Nephron (organoid): ENCODE measurements at regions not wholly inside any gene's neighbourhood (a gene's known extent, or its start where the extent isn't known, plus 50 kb on each side); places are given as distances from the start of the nearest gene placed in this dataset.
"Not testable (repeated sequence)": the region's sequence is repeated elsewhere in the genome, so short reads cannot be mapped to it uniquely, and the experiment has no call there.

ENCODE experiments used
- H3K27ac Mint-ChIP-seq, 3 experiments: 2 replicates each; pipeline ENCODE4 v1.8.0; 2020; ENCODE audit warnings: mixed read lengths in 3 of 3, mild to moderate bottlenecking in 2 of 3, moderate library complexity in 1 of 3
- H3K27me3 Mint-ChIP-seq: 2 replicates; pipeline ENCODE4 v1.8.0; 2021; ENCODE audit warnings: low read depth, mild to moderate bottlenecking, moderate library complexity, mixed read lengths
- H3K36me3 Mint-ChIP-seq: 2 replicates; pipeline ENCODE4 v1.8.0; 2020; ENCODE audit warnings: low read depth, mixed read lengths
- H3K4me1 Mint-ChIP-seq: 2 replicates; pipeline ENCODE4 v1.8.0; 2020; ENCODE audit warnings: mixed read lengths
- H3K4me3 Mint-ChIP-seq, 3 experiments: 2 replicates each; pipeline ENCODE4 v1.8.0; 2020; ENCODE audit warnings: mild to moderate bottlenecking in 3 of 3, mixed read lengths in 3 of 3, moderate library complexity in 2 of 3
- H3K9me3 Mint-ChIP-seq: 2 replicates; pipeline ENCODE4 v1.8.0; 2020; ENCODE audit warnings: mixed read lengths
- TF ChIP-seq, protein P1 (sequence below), 3 experiments: fragments of 200-600 bp; sonication (generic); IDR thresholded peaks; one replicate each; pipeline ENCODE4 v1.5.0; 2021; ENCODE audit warnings: antibody characterized with exemption in 3 of 3; ENCODE audit not compliant: unreplicated experiment in 3 of 3

- Mint-ChIP-seq H3K27ac (peak overlapping the region in 2 of 3 experiments; percentile 92 to 95), H3K9me3 (no peaks in the 10 kb centered on the region), H3K4me1 (peaks cover 69% of the 10 kb centered on the region), H3K4me3 (no peak overlapping the region), H3K27me3 (peaks cover 19% of the 10 kb centered on the region), H3K36me3 (no peaks in the 10 kb centered on the region)
- TF ChIP-seq, protein P1, sequence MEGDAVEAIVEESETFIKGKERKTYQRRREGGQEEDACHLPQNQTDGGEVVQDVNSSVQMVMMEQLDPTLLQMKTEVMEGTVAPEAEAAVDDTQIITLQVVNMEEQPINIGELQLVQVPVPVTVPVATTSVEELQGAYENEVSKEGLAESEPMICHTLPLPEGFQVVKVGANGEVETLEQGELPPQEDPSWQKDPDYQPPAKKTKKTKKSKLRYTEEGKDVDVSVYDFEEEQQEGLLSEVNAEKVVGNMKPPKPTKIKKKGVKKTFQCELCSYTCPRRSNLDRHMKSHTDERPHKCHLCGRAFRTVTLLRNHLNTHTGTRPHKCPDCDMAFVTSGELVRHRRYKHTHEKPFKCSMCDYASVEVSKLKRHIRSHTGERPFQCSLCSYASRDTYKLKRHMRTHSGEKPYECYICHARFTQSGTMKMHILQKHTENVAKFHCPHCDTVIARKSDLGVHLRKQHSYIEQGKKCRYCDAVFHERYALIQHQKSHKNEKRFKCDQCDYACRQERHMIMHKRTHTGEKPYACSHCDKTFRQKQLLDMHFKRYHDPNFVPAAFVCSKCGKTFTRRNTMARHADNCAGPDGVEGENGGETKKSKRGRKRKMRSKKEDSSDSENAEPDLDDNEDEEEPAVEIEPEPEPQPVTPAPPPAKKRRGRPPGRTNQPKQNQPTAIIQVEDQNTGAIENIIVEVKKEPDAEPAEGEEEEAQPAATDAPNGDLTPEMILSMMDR (IDR thresholded peaks at IDR 0.05; ENCODE audit: unreplicated experiment in 3 of 3) = no peak
Observed at GRCh38 chr1:22332424-22332717, 119.3 kb upstream of the ZBTB40 start.

DNA sequence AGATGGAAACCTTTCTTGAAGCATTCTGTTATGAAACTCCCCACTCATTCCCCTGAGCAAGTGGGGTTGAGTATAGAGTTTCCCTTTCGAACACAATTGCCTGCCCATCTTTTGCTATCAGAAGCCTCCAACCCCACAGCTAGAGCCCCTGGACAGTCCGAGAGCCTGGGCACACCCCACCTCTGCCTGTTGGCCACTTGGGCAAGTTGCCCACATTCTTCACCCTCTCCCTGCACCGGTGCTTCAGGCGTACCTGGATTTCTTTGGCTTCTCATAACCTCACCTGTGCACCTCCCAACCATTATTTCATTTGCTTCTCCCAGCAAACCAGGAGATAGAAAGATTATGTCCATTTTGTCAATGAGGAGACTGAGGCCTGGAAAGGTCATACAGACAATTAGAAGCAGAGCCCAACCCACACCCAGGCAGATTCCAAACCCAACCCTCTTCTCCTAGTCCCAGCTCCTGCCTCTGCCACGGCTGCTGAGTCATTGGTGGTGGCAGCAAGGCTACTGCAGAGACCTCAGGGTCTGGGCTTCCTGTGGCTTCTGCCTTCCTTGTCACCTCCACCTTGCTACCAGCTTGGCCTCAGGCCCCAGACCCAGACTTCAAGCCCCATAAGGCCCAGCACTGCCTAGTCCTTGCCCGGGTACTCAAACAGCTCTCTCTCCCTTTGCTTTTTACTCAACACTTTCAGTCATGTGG lies 118.7 kb upstream of the ZBTB40 start:
- H3K9me3 Mint-ChIP-seq = no peaks in the 10 kb centered on the region
- no peaks in the 10 kb centered on the region for H3K36me3 Mint-ChIP-seq
- H3K4me1 Mint-ChIP-seq = peaks cover 65% of the 10 kb centered on the region
- H3K27me3 Mint-ChIP-seq = peaks cover 15% of the 10 kb centered on the region
- peak overlapping the region in 2 of 3 experiments; percentile 92 to 95 for H3K27ac Mint-ChIP-seq
- H3K4me3 Mint-ChIP-seq = peak overlapping the region in 2 of 3 experiments; percentile 10 to 23
- TF ChIP-seq, protein P1 (IDR thresholded peaks at IDR 0.05; ENCODE audit: unreplicated experiment in 3 of 3) = no peak

DNA sequence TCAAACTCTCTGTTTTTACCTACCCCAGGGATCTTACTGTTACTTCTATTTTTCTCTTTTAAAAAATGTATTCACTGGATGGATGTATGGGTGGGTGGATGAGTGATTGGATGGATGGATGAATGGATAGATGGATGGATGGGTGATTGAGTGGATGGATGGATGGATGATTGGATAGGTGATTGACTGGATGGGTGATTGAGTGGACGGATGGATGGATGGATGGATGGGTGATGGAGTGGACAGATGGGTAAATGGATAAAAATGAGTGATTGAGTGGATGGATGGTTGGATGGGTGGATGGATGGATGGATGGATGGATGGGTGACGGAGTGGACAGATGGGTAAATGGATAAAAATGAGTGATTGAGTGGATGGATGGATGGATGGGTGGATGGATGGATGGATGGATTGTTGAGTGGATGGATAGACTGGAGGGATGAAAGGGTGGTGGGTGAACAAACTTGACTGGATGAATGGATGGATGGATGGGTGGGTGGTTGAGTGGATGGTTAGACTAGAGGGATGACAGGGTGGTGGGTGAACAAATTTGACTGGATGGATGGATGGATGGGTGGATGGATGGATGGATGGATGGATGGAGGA lies 118.0 kb upstream of the ZBTB40 start:
- TF ChIP-seq, protein P1 (IDR thresholded peaks at IDR 0.05; ENCODE audit: unreplicated experiment in 3 of 3) = no peak
- no peaks in the 10 kb centered on the region for H3K36me3 Mint-ChIP-seq
- H3K9me3 Mint-ChIP-seq = no peaks in the 10 kb centered on the region

DNA sequence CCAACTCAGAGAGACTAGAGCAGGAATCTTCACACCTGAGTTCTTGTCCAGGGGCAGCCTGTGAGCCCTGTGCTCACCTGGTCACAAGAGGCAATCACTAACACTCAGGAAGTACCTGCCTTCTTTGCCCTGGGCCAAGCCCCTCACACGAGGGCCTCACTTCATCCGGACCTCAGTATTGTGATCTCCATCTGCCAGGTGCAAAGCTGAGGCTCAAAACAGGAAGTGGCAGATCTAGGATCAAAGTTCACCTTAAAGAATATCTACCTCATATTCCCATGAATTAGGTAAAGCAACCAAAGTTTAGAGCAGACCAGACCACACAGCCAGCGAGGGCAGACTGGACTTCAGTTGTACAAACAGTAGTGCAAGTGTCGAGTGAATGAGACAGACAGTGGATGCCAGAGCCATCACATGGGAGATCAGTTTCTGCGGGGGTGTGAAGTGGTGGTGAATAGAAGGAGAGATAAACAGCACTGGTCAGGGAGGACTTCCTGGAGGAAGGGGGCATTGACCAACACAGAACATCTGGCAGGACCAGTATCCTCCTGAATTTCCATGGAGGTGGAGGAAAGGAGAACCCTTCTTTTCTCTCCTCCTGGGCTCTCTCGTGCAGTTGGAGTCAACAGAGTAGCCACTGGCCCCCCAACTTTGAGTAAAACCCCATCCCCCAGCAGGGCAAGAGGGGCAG lies 116.6 kb upstream of the ZBTB40 start:
- TF ChIP-seq, protein P1 (IDR thresholded peaks at IDR 0.05; ENCODE audit: unreplicated experiment in 3 of 3) = no peak
- peaks cover 20% of the 10 kb centered on the region for H3K27me3 Mint-ChIP-seq
- H3K36me3 Mint-ChIP-seq = no peaks in the 10 kb centered on the region
- H3K27ac Mint-ChIP-seq = peak overlapping the region in 2 of 3 experiments; percentile 43 to 92
- no peaks in the 10 kb centered on the region for H3K9me3 Mint-ChIP-seq
- no peak overlapping the region for H3K4me3 Mint-ChIP-seq
- H3K4me1 Mint-ChIP-seq = peaks cover 50% of the 10 kb centered on the region

More for the DNA sequence above, 118.0 kb upstream of the ZBTB40 start:
- Mint-ChIP-seq H3K27ac (peak overlapping the region in 2 of 3 experiments; percentile 66 to 92), H3K27me3 (peaks cover 15% of the 10 kb centered on the region), H3K4me3 (peak overlapping the region in 1 of 3 experiments; percentile 10), H3K4me1 (peaks cover 59% of the 10 kb centered on the region)

GRCh38 chr1:22336274-22336673 lies 115.4 kb upstream of the ZBTB40 start:
- H3K27ac Mint-ChIP-seq, H3K4me3 Mint-ChIP-seq, H3K9me3 Mint-ChIP-seq, H3K36me3 Mint-ChIP-seq: not testable (repeated sequence)
- Mint-ChIP-seq H3K4me1 (peaks cover 43% of the 10 kb centered on the region), H3K27me3 (peaks cover 29% of the 10 kb centered on the region)

- H3K4me3 Mint-ChIP-seq = not testable (repeated sequence)
- H3K4me1 Mint-ChIP-seq = peaks cover 42% of the 10 kb centered on the region
Observed at GRCh38 chr1:22336696-22337545, 114.7 kb upstream of the ZBTB40 start.

More at GRCh38 chr1:22336696-22337545, 114.7 kb upstream of the ZBTB40 start:
- not testable (repeated sequence) for H3K36me3 Mint-ChIP-seq, H3K9me3 Mint-ChIP-seq, H3K27ac Mint-ChIP-seq
- H3K27me3 Mint-ChIP-seq = peaks cover 31% of the 10 kb centered on the region
